Colon (tissue), 2 donors: ENCODE measurements at regions not wholly inside any gene's neighbourhood (a gene's known extent, or its start where the extent isn't known, plus 50 kb on each side); places are given as distances from the start of the nearest gene placed in this dataset.
"Not testable (repeated sequence)": the region's sequence is repeated elsewhere in the genome, so short reads cannot be mapped to it uniquely, and the experiment has no call there.

Experiments used
- FAIRE-seq: peaks from 2 replicates; lab custom pipeline; 2012; peaks lifted over from hg19 to GRCh38; lab: Jason Lieb, UNC
- donor health status: control.
- donor health status: control.

- no peak for FAIRE-seq
These were observed 2028.7 kb downstream of the NCAM2 start for GRCh38 chr21:23026878-23027277.

- FAIRE-seq = no peak
These were observed 2041.6 kb downstream of the NCAM2 start for GRCh38 chr21:23039846-23040245.

GRCh38 chr21:23045955-23046354, 2047.7 kb downstream of the NCAM2 start:
- FAIRE-seq = no peak

- FAIRE-seq = no peak
These were observed 2069.5 kb downstream of the NCAM2 start for GRCh38 chr21:23067672-23068071.

GRCh38 chr21:23083242-23083641, 2085.0 kb downstream of the NCAM2 start:
- no peak for FAIRE-seq

- no peak for FAIRE-seq
These were observed 2095.1 kb downstream of the NCAM2 start for GRCh38 chr21:23093259-23093658.

GRCh38 chr21:23099185-23099584, 2101.0 kb downstream of the NCAM2 start:
- FAIRE-seq = no peak

- FAIRE-seq = no peak
These were observed 2102.9 kb downstream of the NCAM2 start for GRCh38 chr21:23101111-23101510.

GRCh38 chr21:23108533-23108932, 2110.3 kb downstream of the NCAM2 start:
- no peak for FAIRE-seq

- no peak for FAIRE-seq
These were observed 2112.9 kb downstream of the NCAM2 start for GRCh38 chr21:23111070-23111600.

- no peak for FAIRE-seq
These were observed 2121.3 kb downstream of the NCAM2 start for GRCh38 chr21:23119491-23119890.

GRCh38 chr21:23127973-23128372, 2129.8 kb downstream of the NCAM2 start:
- no peak for FAIRE-seq

GRCh38 chr21:23130308-23130707, 2132.1 kb downstream of the NCAM2 start:
- FAIRE-seq = no peak

GRCh38 chr21:23131177-23131576, 2133.0 kb downstream of the NCAM2 start:
- FAIRE-seq = no peak

- FAIRE-seq = no peak
These were observed 2140.6 kb downstream of the NCAM2 start for GRCh38 chr21:23138797-23139196.

- no peak for FAIRE-seq
These were observed 2153.9 kb downstream of the NCAM2 start for GRCh38 chr21:23152130-23152529.

- FAIRE-seq = not testable (repeated sequence)
These were observed 2155.6 kb downstream of the NCAM2 start for GRCh38 chr21:23153842-23154241.

- FAIRE-seq = no peak
These were observed 2157.1 kb downstream of the NCAM2 start for GRCh38 chr21:23155281-23155680.

- FAIRE-seq = no peak
These were observed 2162.7 kb downstream of the NCAM2 start for GRCh38 chr21:23160914-23161313.

GRCh38 chr21:23162198-23162946, 2164.2 kb downstream of the NCAM2 start:
- FAIRE-seq = no peak
